HG03045 (cell line): ENCODE measurements at regions not wholly inside any gene's neighbourhood (a gene's known extent, or its start where the extent isn't known, plus 50 kb on each side); places are given as distances from the start of the nearest gene placed in this dataset.

Source experiments
- ATAC-seq: cut with Tn5 transposase; IDR thresholded peaks from one replicate; pipeline ENCODE4 v1.9.1; 2021; ENCODE audit warnings: mild to moderate bottlenecking, moderate library complexity; ENCODE audit not compliant: unreplicated experiment

DNA sequence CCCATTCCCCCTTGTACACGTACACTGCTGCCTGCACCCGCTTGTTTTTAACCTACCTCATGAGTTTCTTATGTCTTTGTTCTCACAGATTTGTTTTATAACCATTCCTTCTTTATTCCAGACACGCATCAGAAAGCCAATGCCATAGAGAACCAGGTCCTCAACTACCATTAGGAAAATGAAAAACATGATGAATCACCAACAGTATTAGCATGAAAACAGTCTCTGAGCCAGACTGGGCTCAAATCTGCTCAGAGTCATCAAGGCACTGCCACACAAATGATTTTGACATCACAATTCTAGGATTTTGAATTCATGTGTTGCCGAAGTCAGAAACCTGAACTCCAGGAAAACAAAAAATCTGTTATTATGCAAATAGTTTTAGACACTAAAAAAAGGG is 394.1 kb upstream of the GRIA1 start:
- no peak for ATAC-seq

DNA sequence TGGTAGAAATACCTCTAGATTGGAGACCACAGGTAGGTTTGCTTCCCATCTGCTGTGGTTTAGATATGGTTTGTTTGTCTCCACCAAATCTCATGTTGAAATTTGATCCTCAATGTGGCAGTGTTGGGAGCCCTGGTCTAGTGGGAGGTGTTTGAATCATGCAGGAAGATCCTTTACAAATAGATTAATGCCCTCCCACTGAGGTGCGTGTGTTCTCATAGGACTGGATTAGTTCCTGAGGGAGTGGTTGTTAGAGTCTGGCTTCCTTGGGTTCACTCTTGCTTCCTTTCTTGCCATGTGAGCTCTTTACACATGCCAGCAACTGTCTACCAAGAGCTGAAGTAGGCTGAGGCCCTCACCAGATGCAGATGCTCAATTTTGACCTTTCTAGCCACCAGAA is 391.1 kb upstream of the GRIA1 start:
- no peak for ATAC-seq

DNA sequence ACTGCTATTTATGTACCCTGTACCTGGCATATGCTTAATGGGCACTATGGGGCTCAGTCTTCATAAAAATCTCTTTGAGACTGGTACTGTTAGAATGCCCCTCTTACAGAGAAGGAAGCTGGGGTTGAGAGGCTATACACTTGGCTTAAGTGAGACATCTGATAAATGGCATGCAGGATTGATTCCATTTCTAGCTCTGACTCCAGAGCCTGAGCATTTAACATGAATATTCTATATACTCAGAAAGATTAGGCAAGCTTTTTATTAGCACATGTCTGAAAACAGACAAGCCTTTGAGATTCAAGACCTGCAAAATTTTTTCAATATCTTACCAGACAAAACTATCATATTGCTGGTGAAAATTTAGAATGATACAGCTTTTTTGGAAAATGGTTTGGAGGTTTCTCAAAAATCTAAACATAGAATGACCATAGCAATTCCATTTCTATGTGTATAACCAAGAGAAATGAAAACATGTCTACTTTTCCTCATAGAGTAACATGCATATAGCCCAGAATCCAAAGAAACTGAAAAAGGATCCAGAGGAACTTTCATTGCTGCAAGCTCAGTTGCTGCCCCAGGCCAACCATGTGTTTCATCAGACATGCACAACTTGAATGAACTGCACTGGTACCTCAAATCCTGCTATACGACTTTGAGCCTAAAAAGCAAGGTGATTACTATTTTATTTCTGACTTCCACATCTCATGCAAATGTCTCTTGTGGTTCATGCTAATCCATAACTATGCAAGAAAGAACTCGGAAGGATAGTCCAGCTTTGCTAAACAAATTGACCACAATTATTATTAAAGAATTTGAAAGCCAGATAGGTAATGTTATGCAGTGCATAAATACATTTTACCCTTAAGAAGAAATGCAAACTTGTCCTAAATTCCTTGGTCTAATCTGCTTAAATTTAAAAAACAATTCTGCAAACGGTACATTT is 389.0 kb upstream of the GRIA1 start:
- no peak for ATAC-seq

DNA sequence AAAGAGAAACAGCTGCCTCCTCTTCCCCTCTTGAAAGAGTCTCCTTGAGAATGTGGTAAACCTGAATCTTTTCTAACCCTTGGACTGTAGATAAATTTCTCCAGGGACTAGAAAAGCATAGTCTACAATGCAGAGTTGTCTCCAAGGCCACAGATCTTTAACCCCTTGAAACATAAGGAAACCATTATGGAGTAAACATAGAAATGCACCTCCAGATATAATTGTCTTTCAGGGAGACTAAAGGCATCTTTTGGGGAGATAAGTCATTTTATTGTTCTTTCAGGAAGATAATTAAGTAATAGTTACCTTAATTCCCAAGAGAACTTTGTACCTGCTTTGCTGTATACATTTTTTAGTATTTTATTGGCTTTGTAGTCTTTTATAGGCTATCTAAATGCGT is 373.6 kb upstream of the GRIA1 start:
- ATAC-seq, result no peak

DNA sequence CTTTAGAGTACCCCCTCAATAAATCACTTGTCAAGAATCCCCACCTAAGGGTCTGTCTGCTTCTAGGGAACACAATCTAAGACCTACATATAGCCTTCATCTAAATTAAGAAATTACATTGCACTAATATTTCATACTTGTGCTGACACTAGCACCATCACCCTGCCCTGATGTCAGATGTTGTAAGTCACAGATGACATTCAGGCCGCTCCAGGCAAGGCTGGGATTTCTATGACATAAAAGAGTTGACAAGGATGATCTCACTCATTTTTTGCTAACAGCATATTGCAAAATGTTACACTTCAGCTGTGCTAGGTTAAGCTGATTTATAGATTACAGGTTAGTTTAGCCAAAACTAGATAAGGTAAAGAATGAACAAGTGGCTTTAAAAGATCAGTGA is 372.5 kb upstream of the GRIA1 start:
- ATAC-seq, result no peak

DNA sequence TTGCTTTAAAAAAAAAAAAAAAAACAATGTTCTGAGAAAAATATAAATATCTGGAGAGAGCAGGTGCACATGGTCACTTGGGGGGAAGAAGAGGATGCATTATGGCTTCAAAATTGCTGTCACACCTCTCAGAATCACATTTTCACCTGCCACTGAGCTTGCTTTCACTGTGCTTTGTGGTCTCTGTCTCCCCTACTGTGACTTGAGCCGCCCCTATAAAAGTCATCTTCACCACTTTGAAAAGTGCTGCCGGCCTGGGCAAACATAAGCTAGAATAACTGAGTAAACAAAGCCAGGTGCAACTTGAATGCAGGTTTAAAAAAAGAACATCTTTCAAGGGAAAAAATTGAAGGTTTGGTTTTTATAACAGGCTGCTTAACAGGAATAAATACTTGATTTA is 368.1 kb upstream of the GRIA1 start:
- ATAC-seq, result no peak

DNA sequence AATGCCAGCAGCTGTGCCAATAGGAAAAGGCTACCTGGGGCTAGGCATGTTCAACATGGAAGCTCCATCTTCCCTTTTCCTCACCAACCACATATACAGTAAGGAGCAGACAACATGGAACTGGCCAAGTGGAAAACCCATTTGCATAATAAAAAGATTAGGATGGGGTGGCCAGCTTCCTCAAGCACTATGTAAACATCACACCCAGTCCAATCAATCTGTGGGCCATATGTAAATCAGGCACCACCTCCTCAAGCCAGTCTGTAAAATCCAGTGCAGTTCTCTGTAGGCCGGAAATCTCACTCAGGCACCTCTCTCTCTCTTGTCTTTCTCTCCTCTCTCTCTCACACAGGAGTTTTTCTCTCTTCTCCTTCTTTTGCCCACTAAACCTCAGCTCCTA is 360.2 kb upstream of the GRIA1 start:
- ATAC-seq, result no peak

DNA sequence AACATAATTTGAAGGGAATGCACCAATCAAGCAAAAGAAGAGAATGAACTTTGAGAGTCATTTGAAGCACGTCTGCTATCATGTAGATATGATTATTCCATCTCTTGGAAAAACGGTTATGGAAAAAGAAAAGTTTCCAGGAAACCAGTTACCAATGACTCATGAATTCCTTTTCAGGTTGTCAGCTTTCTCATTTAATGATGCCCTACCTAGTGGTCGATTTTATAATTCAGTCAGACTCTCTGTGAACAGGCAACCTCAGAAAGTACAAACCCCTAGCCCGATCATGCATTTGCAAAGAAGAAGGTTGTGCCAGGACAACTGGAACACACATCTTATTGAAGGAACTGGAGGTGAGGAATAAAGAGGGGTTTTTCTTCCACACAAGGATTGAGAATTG is 355.1 kb upstream of the GRIA1 start:
- ATAC-seq, result no peak

DNA sequence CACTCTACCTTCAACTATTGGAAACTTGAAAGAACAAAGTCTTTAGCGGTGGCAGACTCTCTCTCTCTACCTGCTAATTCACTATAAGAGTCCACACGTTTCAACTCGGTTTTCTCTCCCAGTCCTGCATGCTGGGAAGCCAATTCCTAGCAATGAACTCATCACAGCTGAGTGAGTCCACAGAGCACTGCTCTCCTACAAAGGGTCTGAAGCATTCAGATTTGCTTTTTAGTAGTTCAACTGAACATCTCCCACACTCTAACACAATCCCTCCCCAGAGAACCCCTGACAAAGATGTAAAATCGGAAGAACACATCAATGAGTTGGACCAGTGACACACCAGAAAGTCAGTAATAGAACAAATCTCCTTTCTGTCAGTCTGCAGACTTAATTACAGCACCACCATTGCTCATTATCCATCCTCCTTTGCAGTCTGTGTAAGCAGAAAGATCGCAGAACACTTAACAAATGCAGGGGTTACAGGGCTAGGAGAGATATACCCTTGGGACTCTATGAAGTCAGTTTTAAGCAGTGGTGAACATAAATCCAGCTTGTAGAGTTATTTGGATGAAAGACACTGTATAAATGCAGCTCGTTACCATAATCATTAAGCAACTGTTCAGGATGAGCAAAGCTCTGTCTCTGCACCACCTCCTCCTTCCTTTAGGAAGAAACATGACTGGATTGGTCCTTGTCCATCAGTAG is 353.4 kb upstream of the GRIA1 start:
- ATAC-seq, result no peak

DNA sequence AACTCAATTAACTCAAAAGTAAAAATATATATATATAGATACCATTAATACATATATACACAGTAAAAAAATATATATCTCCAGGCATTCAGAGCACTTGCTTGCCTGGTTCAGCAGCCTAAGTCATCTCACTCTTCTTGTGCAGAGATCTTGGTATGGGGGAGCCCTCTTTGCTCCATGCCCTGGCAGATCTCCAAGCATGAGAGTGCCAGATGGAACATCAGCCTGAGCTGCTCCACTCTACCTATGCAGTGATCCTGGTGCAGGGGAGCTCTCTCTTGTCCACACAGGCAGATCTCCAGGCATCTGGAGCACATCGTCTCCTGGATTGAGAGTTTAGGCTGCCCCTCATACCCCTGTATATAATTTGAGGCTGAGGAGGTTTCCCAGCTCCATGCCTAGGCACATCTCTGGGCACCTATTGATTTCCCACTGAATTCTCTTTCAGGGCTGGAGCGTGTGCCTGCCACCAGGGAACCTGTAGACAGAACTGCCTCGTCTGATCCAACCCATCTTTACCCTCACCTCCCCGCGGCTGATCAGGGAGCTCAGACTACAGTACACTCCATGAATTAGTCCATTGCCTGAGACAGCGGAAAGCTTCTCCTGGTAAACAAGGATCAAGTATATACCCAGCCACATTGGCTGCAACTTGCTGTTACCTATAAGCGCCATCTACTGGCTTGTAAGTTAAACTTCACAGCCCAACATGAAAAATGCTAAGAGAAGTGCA is 342.4 kb upstream of the GRIA1 start:
- peak; percentile 53 for ATAC-seq

DNA sequence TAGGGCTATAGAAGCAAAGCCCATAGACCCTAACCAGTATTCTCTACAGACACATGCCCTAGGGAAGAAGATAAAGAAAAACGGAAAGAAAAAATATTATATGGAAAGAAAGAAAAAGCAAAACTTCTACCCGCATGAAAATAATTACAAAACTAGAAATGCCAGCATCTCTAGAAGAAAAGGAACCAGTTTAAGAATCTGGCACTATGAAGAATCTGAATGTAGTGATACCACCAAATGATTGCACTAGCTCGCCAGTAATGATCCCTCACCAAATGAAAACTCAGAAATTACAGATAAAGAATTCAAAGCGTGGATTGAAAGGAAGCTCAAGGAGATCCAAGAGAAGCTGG is 341.9 kb upstream of the GRIA1 start:
- no peak for ATAC-seq

DNA sequence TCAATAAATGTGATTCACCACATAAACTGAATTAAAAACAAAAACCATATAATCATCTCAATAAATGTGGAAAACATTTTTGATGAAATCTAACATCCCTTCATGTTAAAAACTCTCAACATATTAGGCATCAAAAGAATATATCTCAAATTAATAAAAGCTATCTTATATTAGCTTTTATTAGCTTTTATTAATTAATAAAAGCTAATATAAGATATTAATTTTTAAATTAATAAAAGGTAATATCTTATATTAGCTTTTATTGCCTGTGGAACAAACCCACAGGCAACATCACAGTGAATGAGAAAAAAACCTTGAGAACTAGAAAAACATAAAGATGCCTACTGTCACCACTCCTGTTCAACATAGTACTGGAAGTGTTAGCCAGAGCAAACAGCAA is 338.9 kb upstream of the GRIA1 start:
- no peak for ATAC-seq

DNA sequence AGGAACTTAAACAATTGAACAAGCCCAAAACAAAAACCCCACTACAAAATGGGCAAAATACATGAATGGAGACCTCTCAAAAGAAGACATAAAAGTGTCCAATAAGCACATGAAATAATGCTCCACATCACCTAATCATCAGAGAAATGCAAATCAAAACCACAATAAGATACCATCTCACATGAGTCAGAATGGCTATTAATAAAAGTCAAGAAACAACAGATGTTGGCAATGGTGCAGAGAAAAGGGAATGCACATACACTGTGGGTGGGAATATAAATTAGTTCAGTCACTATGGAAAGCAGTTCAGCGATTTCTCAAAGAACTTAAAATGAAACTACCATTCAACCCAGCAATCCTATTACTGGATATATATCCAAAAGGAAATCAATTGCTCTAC is 337.4 kb upstream of the GRIA1 start:
- ATAC-seq, result no peak

DNA sequence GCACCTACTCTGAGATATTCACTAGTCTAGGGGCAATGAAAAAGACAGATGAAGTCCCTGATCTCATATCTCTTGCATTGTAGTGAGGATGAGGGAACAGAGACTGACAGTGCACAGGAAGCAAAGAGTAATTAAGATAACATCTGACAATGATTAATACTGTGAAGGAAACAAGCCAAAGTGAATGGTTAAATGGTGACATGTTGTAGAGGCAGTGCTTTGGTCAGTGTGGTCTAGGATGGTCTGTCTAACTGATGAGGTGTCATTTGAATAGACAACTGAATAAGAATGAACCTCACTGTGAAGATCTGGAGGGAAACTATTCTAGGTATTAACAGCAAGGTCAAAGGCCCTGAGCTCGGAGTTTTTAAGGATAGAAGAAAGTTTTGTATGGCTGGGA is 333.3 kb upstream of the GRIA1 start:
- no peak for ATAC-seq

DNA sequence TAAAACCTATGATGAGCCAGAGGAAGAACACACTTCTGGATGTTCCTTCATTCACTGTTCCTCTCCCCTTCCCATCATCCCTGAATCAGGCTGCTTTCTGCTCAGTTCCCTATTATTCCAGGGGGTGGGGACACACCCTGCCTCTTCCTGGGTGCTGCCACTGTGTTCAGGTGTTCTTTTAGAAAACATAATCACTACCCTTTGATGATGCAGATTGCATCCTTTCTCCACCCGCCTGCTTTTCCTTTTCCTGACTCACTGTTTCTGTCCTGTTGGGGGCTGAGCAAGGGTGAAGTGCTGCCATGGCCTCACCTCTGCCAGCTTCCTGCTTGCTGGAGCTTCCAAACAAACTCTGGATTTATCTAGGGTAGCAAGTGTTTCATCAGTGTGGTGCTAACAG is 331.9 kb upstream of the GRIA1 start:
- no peak for ATAC-seq

DNA sequence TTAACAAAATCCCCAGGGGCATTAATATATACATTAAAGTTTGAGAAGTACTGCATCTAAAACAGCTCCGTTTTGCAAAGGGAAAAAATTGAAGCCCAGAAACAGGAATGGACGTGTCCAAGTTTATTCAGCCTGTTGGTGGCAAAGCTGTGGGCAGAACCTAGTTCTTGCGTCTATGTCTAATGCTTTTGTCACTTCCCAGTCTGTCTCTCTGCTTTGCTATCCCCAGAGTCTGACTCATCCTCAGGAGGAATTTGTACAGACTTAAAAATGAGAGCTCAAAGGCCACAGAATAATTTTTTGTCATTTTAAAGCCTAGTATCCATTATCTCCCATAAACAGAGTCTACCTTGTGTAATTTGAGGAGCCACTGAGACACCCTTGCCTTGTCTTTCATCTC is 330.9 kb upstream of the GRIA1 start:
- no peak for ATAC-seq

DNA sequence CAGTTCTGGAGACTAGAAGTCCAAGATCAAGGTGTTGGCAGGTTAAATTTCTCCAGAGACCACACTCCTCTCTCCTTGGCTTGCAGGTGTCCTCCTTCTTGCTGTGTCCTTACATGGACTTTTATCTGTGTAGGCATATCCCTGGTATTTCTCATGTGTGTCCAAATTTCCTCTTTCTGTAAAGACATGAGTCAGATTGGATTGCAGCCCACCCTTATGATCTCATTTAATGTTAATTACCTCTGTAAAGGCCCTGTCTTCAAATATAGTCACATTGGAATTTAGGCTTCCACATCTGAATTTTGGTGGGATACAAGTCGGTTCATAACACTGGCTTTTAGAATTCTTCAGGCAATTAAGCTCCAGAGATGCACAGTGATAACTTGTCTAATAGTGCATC is 322.2 kb upstream of the GRIA1 start:
- no peak for ATAC-seq

DNA sequence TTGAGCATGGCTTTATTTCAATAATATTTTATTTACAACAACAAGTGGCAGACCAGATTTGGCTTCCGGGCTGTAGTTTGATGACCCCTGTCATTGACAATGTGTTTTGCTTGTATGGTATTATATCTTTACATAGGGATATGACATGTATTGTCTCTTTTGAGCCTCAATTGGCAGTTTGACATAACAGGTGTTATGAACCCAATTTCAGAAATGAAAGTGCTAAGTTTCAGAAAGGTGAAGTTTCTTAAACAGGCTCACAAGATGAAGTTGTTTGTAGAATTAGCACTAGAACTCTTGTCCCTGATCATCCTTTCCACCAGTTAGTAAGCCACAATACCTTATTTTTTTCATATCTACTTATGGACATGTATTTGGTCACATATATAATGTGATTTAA is 303.0 kb upstream of the GRIA1 start:
- ATAC-seq, result no peak

DNA sequence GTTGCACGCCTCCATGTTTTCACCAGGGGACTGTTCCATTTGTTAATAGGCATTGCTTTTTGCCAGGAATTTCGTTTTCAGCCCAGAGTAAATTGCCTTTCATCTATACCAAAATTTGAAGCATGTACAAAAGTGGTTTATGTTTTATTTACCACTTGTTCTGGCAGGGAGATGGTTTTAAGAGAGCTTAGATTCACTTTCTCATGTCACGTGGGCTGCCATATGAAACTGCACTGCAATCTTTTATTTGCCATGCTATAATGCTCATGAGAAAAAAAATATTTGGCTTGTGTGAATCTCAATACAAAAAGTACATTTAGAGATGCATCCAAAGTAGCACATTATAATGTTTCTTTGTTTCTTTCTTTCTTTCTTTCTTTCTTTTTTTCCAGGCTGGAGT is 284.1 kb upstream of the GRIA1 start:
- no peak for ATAC-seq

DNA sequence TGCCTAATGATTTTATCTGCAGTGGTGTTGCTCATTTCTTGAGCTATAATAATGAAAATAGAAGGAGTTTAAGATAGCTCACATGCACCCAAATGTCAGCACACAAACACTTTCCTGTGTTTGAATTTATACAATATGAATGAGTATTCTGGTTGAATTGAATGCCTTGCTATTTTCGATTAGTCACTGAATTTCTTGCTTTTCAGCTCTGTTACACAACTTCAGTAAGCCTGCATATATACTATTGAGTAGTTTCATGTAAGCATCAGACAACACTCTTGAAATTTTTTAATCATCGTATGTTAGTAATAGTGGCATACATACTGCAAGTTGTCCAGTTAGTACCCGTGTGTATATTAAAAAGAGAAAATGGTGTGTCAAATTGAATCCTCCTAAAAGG is 281.5 kb upstream of the GRIA1 start:
- ATAC-seq, result no peak

DNA sequence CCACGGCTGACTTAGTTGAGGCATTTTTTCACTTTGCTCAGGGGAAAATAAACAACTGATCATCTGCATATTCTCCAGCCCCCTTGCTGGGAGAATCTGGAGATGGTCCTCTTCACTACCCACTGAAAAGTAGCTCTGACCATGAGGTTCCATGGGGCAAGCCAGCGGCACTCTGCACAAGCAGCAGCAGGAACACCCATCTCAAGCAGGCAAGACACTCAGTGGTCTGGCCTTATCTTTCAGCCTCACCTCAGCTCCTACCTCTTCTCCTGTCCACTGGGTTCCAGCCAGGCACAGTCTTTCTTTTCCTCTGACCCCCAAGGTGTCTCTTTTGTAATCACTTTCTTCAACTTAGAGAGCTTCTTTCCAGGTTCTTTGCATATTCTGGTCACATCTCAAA is 280.8 kb upstream of the GRIA1 start:
- no peak for ATAC-seq

DNA sequence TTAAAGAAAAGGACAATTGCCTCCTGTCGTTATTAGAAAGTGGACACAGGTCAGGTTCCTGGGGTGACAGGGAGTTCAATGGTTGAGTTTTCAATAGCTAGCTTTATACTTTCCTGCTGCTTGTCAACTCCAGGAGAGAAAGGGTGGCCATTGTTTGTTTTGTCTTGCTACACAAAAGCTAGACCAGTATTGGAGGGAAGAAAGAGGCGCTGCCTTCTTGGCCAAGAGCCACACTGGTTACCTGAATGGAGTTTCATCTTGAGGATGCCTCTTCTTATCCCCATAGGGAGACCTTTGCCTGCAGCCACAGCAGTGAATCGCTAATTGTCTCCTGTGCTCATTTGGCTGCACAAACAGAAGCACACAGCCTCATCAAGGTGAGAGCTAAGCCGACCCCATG is 279.4 kb upstream of the GRIA1 start:
- no peak for ATAC-seq
